Activated T-helper 1 cell treated with anti-CD3 and anti-CD28 coated beads, Interleukin-12 subunit alpha, Interleukin-12 subunit beta, Interleukin-2, Interleukin-4 antibody, amounts not matched to agents 30 ng/mL and 10 ng/mL and 1 ng/mL, durations not matched to agents 14 hours and 24 hours and 36 hours (primary cell): ENCODE measurements at regions not wholly inside any gene's neighbourhood (a gene's known extent, or its start where the extent isn't known, plus 50 kb on each side); places are given as distances from the start of the nearest gene placed in this dataset.
"Not testable (repeated sequence)": the region's sequence is repeated elsewhere in the genome, so short reads cannot be mapped to it uniquely, and the experiment has no call there.

Experiments
- DNase-seq: peaks from one replicate; pipeline ENCODE4 v3.0.0; 2021; ENCODE audit warnings: low spot score
- H3K27ac Mint-ChIP-seq: one replicate; pipeline ENCODE4 v1.8.0; 2021; ENCODE audit warnings: mild to moderate bottlenecking, mixed read lengths
- H3K27me3 Mint-ChIP-seq: one replicate; pipeline ENCODE4 v1.8.0; 2022; ENCODE audit warnings: mild to moderate bottlenecking, moderate library complexity, mixed read lengths; ENCODE audit not compliant: insufficient read depth
- H3K36me3 Mint-ChIP-seq: one replicate; pipeline ENCODE4 v1.8.0; 2021; ENCODE audit warnings: low read depth, mixed read lengths
- H3K4me1 Mint-ChIP-seq: one replicate; pipeline ENCODE4 v1.8.0; 2021; ENCODE audit warnings: low read depth, mixed read lengths
- H3K4me3 Mint-ChIP-seq: one replicate; pipeline ENCODE4 v1.8.0; 2021; ENCODE audit warnings: mild to moderate bottlenecking, moderate library complexity, mixed read lengths
- H3K9me3 Mint-ChIP-seq: one replicate; pipeline ENCODE4 v1.8.0; 2021; ENCODE audit warnings: mixed read lengths
- intact Hi-C: fragments of 100-400 bp; cut with micrococcal nuclease; formaldehyde crosslinking; loops from one replicate; pipeline ENCODE4 v1.15.1; 2024

DNA sequence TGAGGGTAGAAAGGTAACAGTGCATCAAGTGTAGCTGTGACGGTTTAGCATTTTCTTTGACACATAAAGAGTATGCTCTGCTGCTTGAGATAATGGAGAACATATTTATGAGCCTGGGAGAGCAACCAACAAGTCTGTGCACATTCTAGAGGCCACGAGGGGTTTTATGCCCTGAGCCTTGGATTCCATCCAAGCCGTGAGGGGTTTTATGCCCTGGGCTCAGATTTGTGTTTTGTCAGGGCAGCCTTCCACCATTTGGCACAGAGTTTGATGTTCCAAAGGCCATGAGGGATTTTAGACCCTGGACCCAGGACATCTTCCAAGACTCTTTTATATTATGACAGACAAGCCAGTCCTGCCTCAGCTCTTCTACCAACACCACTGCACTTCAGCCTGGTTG lies 106.4 kb downstream of the ZNF486 start:
- Mint-ChIP-seq H3K4me3 (no peak overlapping the region), H3K9me3 (peaks cover 36% of the 10 kb centered on the region), H3K4me1 (no peaks in the 10 kb centered on the region), H3K27ac (no peak overlapping the region), H3K27me3 (no peaks in the 10 kb centered on the region), H3K36me3 (no peaks in the 10 kb centered on the region)
- intact Hi-C loops = no loop called here
- DNase-seq = no peak

DNA sequence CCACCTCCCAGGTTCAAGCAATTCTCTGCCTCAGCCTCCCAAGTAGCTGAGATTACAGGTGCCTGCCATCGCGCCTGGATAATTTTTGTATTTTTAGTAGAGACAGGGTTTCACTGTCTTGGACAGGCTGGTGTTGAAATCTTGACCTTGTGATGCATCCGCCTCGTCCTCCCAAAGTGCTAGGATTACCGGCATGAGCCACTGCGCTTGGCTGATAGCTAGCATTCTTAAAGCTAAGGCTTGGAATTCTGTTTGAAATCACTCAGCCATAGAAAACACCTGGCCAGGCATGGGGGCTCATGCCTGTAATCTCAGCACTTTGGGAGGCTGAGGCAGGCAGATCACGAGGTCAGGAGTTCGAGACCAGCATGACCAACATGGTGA lies 105.6 kb downstream of the ZNF486 start:
- H3K4me1 Mint-ChIP-seq, H3K36me3 Mint-ChIP-seq, H3K4me3 Mint-ChIP-seq, intact Hi-C loops, H3K27ac Mint-ChIP-seq, H3K27me3 Mint-ChIP-seq, DNase-seq: not testable (repeated sequence)
- peaks cover 29% of the 10 kb centered on the region for H3K9me3 Mint-ChIP-seq

DNA sequence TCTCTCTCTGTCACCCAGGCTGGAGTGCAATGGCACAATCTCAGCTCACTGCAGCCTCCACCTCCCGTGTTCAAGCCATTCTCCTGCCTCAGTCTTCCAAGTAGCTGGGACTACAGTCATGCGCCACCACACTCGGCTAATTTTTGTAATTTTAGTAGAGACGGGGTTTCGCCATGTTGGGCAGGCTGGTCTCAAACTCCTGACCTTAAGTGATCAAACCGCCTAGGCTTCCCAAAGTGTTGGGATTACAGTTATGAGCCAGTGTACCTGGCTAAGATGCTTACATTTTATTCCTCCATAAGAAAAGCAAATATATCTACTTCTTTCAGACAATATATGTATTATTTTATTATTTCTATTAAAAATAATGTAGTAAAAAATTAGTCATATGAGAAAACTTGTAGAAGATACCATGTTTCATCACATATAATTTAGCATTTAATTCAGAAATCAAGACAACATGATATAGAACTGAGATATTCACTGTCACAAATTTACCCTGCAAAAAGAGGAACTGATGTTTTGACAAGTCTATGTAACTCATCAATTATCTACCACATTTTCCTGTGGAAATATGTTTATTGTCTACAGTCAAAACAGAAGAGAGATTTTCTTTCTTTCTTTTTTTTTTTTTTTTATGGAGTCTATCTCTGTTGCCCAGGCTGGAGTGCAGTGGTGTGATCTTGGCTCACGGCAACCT lies 105.1 kb downstream of the ZNF486 start:
- intact Hi-C loops, H3K36me3 Mint-ChIP-seq, H3K4me1 Mint-ChIP-seq, H3K27me3 Mint-ChIP-seq, DNase-seq, H3K27ac Mint-ChIP-seq, H3K4me3 Mint-ChIP-seq: not testable (repeated sequence)
- peaks cover 27% of the 10 kb centered on the region for H3K9me3 Mint-ChIP-seq

DNA sequence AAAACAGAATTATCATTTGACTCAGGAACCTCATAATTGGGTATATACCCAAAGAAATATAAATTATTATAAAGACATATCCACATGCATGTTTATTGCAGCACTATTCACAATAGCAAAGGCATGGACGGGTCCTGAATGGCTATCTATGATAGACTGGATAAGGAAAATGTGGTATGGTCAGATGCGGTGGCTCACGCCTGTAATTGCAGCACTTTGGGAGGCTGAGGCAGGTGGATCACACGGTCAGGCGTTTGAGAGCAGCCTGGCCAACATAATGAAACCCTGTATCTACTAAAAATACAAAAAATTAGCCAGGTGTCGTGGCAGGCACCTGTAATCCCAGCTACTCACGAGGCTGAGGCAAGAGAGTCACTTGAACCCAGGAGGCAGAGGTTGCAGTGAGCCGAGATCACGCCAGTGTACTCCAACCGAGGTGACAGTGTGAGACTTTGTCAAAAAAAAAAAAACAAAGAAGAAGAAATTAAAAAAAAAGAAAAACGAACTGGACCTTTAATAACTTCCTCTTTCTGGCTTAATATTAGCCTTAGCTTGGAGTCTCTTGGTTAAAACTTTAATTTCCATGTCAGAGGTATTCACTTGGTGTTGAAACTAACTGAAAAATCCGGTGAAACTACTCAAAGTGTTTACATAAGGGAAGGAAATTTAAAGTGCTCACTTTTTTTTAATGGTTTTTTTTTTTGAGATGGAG lies 104.4 kb downstream of the ZNF486 start:
- intact Hi-C loops = no loop called here
- Mint-ChIP-seq H3K36me3 (no peaks in the 10 kb centered on the region), H3K27me3 (no peaks in the 10 kb centered on the region), H3K4me1 (no peaks in the 10 kb centered on the region), H3K27ac (no peak overlapping the region), H3K9me3 (peaks cover 27% of the 10 kb centered on the region), H3K4me3 (no peak overlapping the region)
- DNase-seq = no peak

DNA sequence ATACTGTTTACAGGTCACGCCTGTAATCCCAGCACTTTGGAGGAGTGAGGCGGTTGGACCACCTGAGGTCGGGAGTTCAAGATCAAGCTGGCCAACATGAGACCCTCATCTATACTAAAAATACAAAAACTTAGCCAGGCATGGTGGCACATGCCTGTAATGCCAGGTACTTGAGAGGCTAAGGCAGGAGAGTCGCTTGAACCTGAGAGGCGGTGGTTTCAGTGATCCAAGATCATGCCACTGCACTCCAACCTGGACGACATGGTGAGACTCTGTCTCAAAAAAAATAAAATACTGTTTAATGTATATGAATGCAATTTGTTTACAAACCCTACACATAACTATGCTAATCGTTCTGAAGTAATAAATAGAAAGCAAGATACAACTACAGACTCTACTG lies 102.4 kb downstream of the ZNF486 start:
- no peaks in the 10 kb centered on the region for H3K36me3 Mint-ChIP-seq
- H3K9me3 Mint-ChIP-seq = peaks cover 21% of the 10 kb centered on the region
- intact Hi-C loops = no loop called here
- no peaks in the 10 kb centered on the region for H3K27me3 Mint-ChIP-seq
- H3K4me3 Mint-ChIP-seq = no peak overlapping the region
- no peaks in the 10 kb centered on the region for H3K4me1 Mint-ChIP-seq
- DNase-seq = no peak
- no peak overlapping the region for H3K27ac Mint-ChIP-seq

DNA sequence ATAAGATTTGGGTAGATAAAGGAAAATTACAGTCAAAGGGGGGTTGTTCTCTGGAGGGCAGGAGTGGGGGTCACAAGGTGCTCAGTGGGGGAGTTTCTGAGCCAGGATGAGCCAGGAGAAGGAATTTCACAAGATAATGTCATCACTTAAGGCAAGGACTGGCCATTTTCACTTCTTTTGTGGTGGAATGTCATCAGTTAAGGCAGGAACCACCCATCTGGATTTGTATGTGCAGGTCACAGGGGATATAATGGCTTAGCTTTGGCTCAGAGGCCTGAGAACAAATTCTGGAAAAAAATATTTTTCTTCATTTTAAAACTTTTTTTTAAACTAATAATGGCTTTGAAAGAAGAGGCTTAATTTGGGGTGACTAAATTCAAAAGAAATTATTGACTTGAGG lies 94.5 kb downstream of the ZNF486 start:
- H3K4me3 Mint-ChIP-seq, intact Hi-C loops, DNase-seq, H3K4me1 Mint-ChIP-seq, H3K27ac Mint-ChIP-seq, H3K27me3 Mint-ChIP-seq, H3K36me3 Mint-ChIP-seq: not testable (repeated sequence)
- peaks cover 31% of the 10 kb centered on the region for H3K9me3 Mint-ChIP-seq

DNA sequence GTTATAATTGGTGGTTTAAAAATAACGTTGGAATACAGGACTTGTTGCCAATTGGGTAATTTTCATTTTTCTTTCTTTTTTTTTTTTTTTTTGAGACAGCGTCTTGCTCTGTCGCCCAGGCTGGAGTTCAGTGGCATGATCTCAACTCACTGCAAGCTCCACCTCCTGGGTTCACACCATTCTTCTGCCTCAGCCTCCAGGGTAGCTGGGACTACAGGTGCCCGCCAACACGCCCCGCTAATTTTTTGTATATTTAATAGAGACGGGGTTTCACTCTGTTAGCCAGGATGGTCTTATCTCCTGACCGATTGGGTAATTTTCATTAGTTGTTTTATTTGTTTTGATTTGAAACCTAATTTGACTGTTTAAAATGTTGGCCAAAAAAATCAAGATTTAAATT lies 93.7 kb downstream of the ZNF486 start:
- H3K27ac Mint-ChIP-seq, H3K4me3 Mint-ChIP-seq, H3K4me1 Mint-ChIP-seq, DNase-seq, H3K36me3 Mint-ChIP-seq, intact Hi-C loops, H3K27me3 Mint-ChIP-seq: not testable (repeated sequence)
- H3K9me3 Mint-ChIP-seq = peaks cover 35% of the 10 kb centered on the region

DNA sequence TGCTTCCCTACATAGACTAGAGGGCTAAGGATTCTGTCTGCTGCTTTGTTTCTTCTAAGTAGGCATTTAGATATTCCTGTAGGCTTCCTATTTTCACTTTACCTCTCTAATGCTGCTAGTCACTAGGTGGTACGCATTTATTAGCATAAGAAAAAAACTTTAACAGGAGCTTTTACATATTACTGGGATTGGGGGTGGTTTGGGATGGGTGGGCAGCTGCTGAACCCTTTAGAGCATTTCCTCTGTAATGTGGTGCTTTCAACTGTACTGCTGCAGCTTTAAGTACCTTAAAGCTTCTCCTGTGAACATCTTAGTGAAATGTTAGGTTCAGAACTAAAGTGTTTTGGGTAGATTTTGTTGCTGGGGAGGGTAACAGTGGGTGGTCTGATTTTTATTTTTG lies 92.6 kb downstream of the ZNF486 start:
- intact Hi-C loops = no loop called here

DNA sequence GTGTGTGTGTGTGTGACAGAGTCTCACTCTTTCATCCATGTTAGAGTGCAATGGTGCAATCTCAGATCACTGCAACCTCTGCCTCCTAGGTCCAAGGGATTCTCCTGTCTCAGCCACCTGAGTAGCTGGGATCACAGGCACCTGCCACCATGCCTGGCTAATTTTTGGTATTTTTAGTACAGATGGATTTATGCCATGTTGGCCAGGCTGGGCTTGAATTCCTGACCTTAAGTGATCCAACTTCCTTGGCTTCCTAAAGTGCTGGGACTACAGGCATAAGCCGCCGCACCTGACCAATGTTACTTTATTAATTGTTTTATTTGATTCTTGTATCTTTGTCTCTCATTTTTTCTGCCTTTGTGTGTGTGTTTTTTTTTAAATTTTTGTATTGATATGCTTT lies 89.6 kb downstream of the ZNF486 start:
- no peak overlapping the region for H3K27ac Mint-ChIP-seq
- no peaks in the 10 kb centered on the region for H3K27me3 Mint-ChIP-seq
- DNase-seq = no peak
- H3K4me1 Mint-ChIP-seq = no peaks in the 10 kb centered on the region
- H3K9me3 Mint-ChIP-seq = peaks cover 32% of the 10 kb centered on the region
- H3K36me3 Mint-ChIP-seq = peaks cover 2% of the 10 kb centered on the region
- intact Hi-C loops = no loop called here
- no peak overlapping the region for H3K4me3 Mint-ChIP-seq

More for the DNA sequence above, 92.6 kb downstream of the ZNF486 start:
- Mint-ChIP-seq H3K4me3 (no peak overlapping the region), H3K9me3 (peaks cover 32% of the 10 kb centered on the region), H3K36me3 (peaks cover 2% of the 10 kb centered on the region), H3K27ac (no peak overlapping the region), H3K4me1 (no peaks in the 10 kb centered on the region), H3K27me3 (no peaks in the 10 kb centered on the region)
- no peak for DNase-seq

DNA sequence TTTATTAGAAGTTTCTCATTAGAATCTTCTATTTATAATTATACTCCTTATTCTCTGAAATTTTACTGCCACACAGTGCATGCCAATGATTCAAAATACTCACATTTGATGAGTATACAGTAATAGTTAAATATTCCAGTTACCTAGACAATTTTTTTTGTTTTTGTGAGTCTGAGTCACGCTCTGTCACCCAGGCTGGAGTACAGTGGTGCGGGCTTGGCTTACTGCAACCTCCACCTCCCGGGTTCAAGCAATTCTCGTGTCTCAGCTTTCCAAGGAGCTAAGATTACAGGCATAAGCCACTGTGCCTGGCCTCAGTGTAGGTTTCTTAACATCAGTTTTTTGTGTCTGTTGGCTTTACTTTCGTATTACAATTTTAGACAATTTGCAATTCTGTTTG lies 87.1 kb downstream of the ZNF486 start:
- no peak overlapping the region for H3K4me3 Mint-ChIP-seq
- no peak for DNase-seq
- peaks cover 30% of the 10 kb centered on the region for H3K9me3 Mint-ChIP-seq
- intact Hi-C loops = no loop called here
- no peak overlapping the region for H3K27ac Mint-ChIP-seq
- no peaks in the 10 kb centered on the region for H3K36me3 Mint-ChIP-seq
- H3K4me1 Mint-ChIP-seq = no peaks in the 10 kb centered on the region
- no peaks in the 10 kb centered on the region for H3K27me3 Mint-ChIP-seq

DNA sequence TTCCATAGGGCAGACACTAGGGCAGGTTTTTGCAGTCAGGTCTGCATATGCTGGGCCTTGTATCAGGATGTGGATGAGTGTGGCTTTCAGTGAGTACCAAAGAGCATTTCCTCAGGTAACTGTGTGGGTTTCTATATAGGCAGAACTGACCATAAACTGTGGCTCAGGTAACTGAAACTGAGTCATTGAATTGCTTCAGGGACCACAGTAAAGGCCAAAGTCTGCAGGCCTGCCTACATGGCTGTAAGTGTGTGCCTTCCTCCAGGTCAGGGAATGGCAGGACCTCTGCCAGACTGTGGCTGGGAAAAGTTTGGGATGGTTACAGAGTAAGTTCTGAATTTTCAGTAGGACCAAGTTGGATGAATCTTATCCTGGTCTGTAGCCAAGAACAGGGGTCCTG lies 85.6 kb downstream of the ZNF486 start:
- H3K36me3 Mint-ChIP-seq = no peaks in the 10 kb centered on the region
- H3K4me1 Mint-ChIP-seq = no peaks in the 10 kb centered on the region
- no peak overlapping the region for H3K27ac Mint-ChIP-seq
- DNase-seq = no peak
- H3K27me3 Mint-ChIP-seq = no peaks in the 10 kb centered on the region
- intact Hi-C loops = no loop called here
- peaks cover 15% of the 10 kb centered on the region for H3K9me3 Mint-ChIP-seq
- no peak overlapping the region for H3K4me3 Mint-ChIP-seq

DNA sequence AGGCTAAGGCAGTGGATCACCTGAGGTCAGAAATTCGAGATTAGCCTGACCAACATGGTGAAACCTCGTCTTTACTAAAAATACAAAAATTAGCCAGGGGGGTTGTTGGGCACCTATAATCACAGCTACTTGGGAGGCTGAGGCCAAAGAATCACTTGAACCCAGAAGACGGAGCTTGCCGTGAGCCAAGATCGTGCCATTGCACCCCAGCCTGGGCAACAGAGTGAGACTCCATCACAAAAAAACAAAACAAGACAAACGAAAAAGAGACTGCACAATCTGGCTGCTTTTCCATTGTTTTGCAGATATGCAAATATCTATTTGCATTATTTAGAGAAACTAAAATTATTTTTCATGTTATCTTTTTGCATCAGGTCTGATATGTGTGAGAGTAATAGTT lies 83.6 kb downstream of the ZNF486 start:
- no peak overlapping the region for H3K4me3 Mint-ChIP-seq
- H3K27me3 Mint-ChIP-seq = no peaks in the 10 kb centered on the region
- H3K9me3 Mint-ChIP-seq = peaks cover 12% of the 10 kb centered on the region
- intact Hi-C loops = no loop called here
- H3K4me1 Mint-ChIP-seq = no peaks in the 10 kb centered on the region
- H3K27ac Mint-ChIP-seq = no peak overlapping the region
- no peak for DNase-seq
- H3K36me3 Mint-ChIP-seq = no peaks in the 10 kb centered on the region

DNA sequence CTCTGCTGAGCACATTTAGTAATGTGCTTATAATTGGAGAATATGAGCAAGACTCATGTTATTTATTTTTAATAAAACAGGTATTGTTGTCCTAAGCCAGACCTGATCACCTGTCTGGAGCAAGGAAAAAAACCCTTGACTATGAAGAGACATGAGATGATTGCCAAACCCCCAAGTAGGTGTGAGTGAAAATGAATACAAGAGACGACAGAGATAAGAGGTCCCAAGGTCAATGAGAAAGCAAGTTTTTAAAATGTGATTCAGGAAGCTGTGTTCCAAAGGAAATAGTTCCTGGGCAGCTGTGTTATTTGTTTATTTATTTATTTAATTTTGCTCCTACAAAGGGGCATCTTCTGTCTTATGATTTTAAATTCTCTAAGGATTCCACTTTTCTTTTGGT lies 83.1 kb downstream of the ZNF486 start:
- no peak for DNase-seq
- no peak overlapping the region for H3K27ac Mint-ChIP-seq
- no peak overlapping the region for H3K4me3 Mint-ChIP-seq
- H3K4me1 Mint-ChIP-seq = no peaks in the 10 kb centered on the region
- intact Hi-C loops = no loop called here
- H3K27me3 Mint-ChIP-seq = no peaks in the 10 kb centered on the region
- peaks cover 15% of the 10 kb centered on the region for H3K9me3 Mint-ChIP-seq
- no peaks in the 10 kb centered on the region for H3K36me3 Mint-ChIP-seq
